ENCODE measurements at regions not wholly inside any gene's neighbourhood (a gene's known extent, or its start where the extent isn't known, plus 50 kb on each side); places are given as distances from the start of the nearest gene placed in this dataset.

DNA sequence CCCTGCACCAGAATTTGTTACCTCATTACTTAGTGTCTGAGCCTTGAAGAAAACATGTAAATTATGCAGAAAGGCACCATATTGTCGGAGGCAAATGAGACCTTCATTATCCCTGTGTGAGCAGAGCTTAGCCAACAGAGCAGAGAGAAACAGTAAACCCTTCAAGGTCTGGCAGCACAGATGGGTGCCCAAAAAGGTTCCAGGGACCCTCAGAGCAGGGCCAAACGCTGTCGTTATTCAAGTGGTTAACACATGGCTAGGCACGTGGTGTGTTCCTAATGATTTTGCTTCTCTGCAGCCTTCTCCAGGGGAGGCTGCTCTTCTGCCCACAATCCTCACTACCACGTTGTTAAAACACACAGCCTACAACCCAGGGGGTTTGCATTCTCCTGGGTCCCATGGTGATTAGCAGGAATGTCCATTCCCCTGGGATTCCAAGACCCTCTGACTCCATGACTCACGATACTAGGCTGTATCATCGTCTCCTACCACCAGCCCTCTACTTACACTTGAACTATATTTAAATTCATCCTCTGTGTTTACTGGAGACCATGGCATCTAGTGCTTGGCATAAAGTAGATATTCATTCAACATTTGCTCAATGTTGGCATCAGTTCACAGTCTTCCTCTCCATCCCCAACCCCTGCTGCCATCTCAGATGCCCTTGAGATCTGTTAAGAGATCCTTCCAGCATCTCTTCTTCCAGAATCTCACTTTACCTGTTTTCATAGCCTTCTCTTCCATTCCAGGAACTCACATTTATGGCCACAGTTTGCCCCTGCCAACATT, 174.5 kb upstream of the RAD23B start:
- TF ChIP-seq POLR2A (IDR thresholded peaks at IDR 0.05), result no peak
- TF ChIP-seq, protein P1, sequence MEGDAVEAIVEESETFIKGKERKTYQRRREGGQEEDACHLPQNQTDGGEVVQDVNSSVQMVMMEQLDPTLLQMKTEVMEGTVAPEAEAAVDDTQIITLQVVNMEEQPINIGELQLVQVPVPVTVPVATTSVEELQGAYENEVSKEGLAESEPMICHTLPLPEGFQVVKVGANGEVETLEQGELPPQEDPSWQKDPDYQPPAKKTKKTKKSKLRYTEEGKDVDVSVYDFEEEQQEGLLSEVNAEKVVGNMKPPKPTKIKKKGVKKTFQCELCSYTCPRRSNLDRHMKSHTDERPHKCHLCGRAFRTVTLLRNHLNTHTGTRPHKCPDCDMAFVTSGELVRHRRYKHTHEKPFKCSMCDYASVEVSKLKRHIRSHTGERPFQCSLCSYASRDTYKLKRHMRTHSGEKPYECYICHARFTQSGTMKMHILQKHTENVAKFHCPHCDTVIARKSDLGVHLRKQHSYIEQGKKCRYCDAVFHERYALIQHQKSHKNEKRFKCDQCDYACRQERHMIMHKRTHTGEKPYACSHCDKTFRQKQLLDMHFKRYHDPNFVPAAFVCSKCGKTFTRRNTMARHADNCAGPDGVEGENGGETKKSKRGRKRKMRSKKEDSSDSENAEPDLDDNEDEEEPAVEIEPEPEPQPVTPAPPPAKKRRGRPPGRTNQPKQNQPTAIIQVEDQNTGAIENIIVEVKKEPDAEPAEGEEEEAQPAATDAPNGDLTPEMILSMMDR (IDR thresholded peaks at IDR 0.05 in 4 of 5, conservative IDR thresholded peaks at IDR 0.05 in 1 of 5), result no peak
